Iris pigment epithelial cell (primary cell): ENCODE measurements at regions not wholly inside any gene's neighbourhood (a gene's known extent, or its start where the extent isn't known, plus 50 kb on each side); places are given as distances from the start of the nearest gene placed in this dataset.

Experiments
- DNase-seq: peaks from one replicate; pipeline ENCODE4 v3.0.0-alpha.2; 2011; ENCODE audit warnings: low read depth

DNA sequence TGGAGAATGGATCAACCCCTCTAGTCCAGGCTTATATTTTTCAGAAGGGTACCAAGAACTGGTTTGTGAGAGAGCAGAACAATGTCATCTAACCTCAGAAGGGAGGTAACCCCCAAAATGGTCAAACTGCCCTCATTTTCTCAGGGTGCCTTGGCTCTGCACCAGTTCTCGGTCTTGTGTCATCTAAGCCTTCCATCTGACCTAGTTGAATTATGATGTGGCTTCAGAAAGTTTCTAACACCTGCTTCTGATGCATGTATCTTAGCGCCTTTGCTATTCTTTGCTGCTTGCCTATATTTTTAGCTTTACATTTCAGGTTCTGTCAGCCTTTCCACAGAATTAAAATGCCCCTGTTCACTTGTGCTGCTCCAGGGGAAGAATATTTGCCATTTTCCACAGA is 91.7 kb upstream of the E2F8 start:
- no peak for DNase-seq

GRCh38 chr11:19330416-19330815 is 89.7 kb upstream of the E2F8 start:
- no peak for DNase-seq

GRCh38 chr11:19329970-19330369 is 89.2 kb upstream of the E2F8 start:
- no peak for DNase-seq

- no peak for DNase-seq
Measured at GRCh38 chr11:19328586-19329311, 88.0 kb upstream of the E2F8 start.

- DNase-seq: no peak
Measured at GRCh38 chr11:19327280-19327679, 86.5 kb upstream of the E2F8 start.

DNA sequence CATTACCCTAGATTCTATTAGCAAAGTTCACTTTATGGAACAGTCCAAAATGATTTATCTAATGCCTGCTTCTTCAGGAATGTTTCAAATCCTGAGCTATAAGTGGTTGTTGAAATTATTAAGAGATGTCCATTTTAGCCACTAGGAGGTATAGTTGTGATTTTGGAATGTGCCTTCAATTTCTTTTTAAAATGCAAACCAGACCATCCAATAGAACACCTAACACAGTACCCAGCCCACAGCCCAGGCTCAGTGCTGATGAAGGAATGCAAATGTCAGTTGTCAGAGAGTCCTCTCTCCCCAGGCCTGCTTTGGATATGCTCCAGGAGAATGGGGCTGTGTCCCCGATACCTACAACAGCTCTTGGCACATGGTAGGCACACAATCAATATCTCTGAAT is 85.8 kb upstream of the E2F8 start:
- peak; percentile 13 for DNase-seq

DNA sequence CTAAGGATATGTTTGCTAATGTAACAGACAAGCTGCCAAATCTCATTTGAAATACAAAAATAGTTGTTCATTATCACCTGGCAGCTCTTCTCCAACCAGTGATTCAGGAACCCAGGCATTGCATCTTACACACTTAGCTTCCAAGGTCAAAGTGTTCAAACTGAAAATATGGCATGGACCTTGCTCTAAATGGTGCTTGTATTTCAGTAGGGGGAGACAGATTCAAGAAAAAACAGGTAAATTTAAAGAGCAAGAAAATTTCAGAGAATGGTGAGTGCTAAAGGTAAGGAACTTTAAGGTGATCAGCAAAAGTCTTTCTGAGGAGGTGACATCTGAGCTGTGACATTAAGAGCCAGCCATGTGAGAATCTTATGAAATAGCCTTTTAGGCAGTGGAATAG is 82.8 kb upstream of the E2F8 start:
- DNase-seq: peak; percentile 5

DNA sequence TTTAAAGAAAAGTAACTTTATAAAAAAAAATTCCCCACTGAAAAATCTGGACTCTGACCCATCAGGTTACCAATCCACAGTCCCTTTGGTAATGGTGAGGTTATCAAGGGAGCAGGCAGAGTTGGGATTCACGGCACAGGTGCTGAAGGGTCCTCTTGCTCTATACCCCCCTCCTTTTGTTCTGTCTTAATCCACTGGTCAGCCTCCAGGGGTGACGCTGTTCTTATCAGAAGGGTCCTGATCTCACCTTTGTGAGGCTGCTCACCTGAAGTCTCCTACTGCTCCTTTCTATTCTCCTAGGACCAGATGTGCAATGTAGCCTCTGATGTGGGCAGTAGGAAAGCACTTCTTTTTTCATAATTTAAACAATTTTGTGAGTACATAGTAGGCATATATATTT is 80.6 kb upstream of the E2F8 start:
- no peak for DNase-seq

- DNase-seq: no peak
Measured at GRCh38 chr11:19320827-19321226, 80.1 kb upstream of the E2F8 start.

GRCh38 chr11:19316434-19316833 is 75.7 kb upstream of the E2F8 start:
- no peak for DNase-seq

DNA sequence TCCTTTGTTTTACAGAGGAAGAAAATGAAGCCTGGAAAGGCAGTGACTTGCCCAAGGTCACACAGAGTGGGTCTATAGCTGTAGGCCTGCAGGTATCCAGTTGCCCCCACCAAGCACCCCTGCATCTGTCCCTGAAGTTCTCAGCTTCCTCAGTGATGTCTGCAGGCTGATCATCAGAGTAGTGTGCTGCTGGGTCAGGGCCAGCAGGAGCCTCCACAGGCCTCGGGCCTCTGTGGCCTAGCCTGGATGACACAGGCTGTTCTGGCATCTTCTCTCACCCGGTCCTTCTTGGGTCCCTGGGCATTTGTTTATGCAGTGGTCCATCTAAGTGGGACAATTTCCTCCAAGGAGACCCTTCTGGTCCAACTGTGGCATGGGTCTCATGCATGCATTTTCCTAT is 74.8 kb upstream of the E2F8 start:
- no peak for DNase-seq

- no peak for DNase-seq
Measured at GRCh38 chr11:19313140-19313539, 72.4 kb upstream of the E2F8 start.

GRCh38 chr11:19311308-19312030 is 70.7 kb upstream of the E2F8 start:
- DNase-seq: peak; percentile 43

- DNase-seq: no peak
Measured at GRCh38 chr11:19307498-19307897, 66.8 kb upstream of the E2F8 start.

- no peak for DNase-seq
Measured at GRCh38 chr11:19306179-19306944, 65.6 kb upstream of the E2F8 start.

- DNase-seq: no peak
Measured at GRCh38 chr11:19301361-19301760, 60.6 kb upstream of the E2F8 start.

DNA sequence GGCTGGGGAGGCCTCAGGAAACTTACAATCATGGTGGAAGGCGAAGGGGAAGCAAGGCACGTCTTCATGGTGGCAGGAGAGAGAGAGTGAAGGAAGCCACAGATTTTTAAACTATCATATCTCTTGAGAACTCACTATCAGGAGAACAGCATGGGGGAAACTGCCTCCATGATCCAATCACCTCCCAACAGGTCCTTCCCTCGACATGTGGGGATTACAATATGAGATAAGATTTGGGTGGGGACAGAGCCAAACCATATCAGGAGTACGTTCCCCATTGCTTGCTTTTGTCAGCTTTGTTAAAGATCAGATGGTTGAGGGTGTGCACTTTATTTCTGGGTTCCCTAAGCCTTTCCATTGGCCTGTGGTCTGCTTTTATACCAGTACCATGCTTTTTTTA is 53.7 kb upstream of the E2F8 start:
- no peak for DNase-seq

- no peak for DNase-seq
Measured at GRCh38 chr11:19291064-19291463, 50.3 kb upstream of the E2F8 start.
